Fibroblast of lung (primary cell): ENCODE measurements at regions not wholly inside any gene's neighbourhood (a gene's known extent, or its start where the extent isn't known, plus 50 kb on each side); places are given as distances from the start of the nearest gene placed in this dataset.

Experiments used
- DNase-seq, 2 donors: peaks; one replicate each; pipeline versions ENCODE4 v3.0.0 to v3.0.0-alpha.2; 2010; ENCODE audit warnings: low read depth in 2 of 2
- H2AFZ ChIP-seq: 2 replicates; pipeline ENCODE4 v1.5.1; 2012; ENCODE audit warnings: low read length, control low read depth, inconsistent platforms
- H3K27ac ChIP-seq: 2 replicates; pipeline ENCODE4 v1.5.1; 2011; ENCODE audit warnings: low read length, control low read depth; ENCODE audit not compliant: insufficient read depth
- H3K27me3 ChIP-seq: 2 replicates; pipeline ENCODE4 v1.5.1; 2011; ENCODE audit warnings: mild to moderate bottlenecking, low read length; ENCODE audit not compliant: control insufficient read depth, insufficient read depth
- H3K36me3 ChIP-seq: 2 replicates; pipeline ENCODE4 v1.5.1; 2011; ENCODE audit warnings: low read length; ENCODE audit not compliant: control insufficient read depth, insufficient read depth
- H3K4me1 ChIP-seq: 2 replicates; pipeline ENCODE4 v1.5.1; 2011; ENCODE audit warnings: low read length; ENCODE audit not compliant: control insufficient read depth, insufficient read depth; ENCODE audit errors: extremely low read depth
- H3K4me2 ChIP-seq: 2 replicates; pipeline ENCODE4 v1.5.1; 2011; ENCODE audit warnings: low read length, control low read depth; ENCODE audit not compliant: insufficient read depth; ENCODE audit errors: extremely low read depth
- H3K4me3 ChIP-seq, 4 experiments: fragments of 200-600 bp in 1 of 4; sonication (generic) in 1 of 4; replicated peaks in 1 of 4; 2 replicates each; pipeline ENCODE4 v1.5.1; 2011 to 2016; ENCODE audit warnings: low read length in 4 of 4, low read depth in 3 of 4, mild to moderate bottlenecking in 3 of 4, control low read depth in 2 of 4, inconsistent platforms in 1 of 4, mixed read lengths in 1 of 4; ENCODE audit not compliant: insufficient read depth in 1 of 4; ENCODE audit errors: control extremely low read depth in 1 of 4
- H3K79me2 ChIP-seq: 2 replicates; pipeline ENCODE4 v1.5.1; 2012; ENCODE audit warnings: mild to moderate bottlenecking, low read length, inconsistent platforms; ENCODE audit not compliant: control insufficient read depth, insufficient read depth
- H3K9ac ChIP-seq: 2 replicates; pipeline ENCODE4 v1.5.1; 2011; ENCODE audit warnings: mild to moderate bottlenecking, low read length, control low read depth; ENCODE audit not compliant: insufficient read depth
- H3K9me3 ChIP-seq: 2 replicates; pipeline ENCODE4 v1.5.1; 2012; ENCODE audit warnings: low read depth, low read length; ENCODE audit not compliant: control insufficient read depth, insufficient read depth
- H4K20me1 ChIP-seq: 2 replicates; pipeline ENCODE4 v1.5.1; 2011; ENCODE audit warnings: low read length; ENCODE audit not compliant: control insufficient read depth, insufficient read depth; ENCODE audit errors: extremely low read depth
- EZH2 ChIP-seq: IDR thresholded peaks from 2 replicates; pipeline ENCODE4 v1.5.1; 2012; ENCODE audit warnings: low read length, control low read depth, mild to moderate bottlenecking; ENCODE audit errors: missing control alignments
- TF ChIP-seq, protein P1 (sequence below), 2 donors: IDR thresholded peaks in 1 of 2; conservative IDR thresholded peaks in 1 of 2; 1 replicate in 1 of 2; 2 replicates in 1 of 2; pipeline ENCODE4 v1.5.1; 2011 to 2012; ENCODE audit warnings: low read length in 2 of 2, control low read depth in 1 of 2, inconsistent platforms in 1 of 2, low read depth in 1 of 2, mild to moderate bottlenecking in 1 of 2

DNA sequence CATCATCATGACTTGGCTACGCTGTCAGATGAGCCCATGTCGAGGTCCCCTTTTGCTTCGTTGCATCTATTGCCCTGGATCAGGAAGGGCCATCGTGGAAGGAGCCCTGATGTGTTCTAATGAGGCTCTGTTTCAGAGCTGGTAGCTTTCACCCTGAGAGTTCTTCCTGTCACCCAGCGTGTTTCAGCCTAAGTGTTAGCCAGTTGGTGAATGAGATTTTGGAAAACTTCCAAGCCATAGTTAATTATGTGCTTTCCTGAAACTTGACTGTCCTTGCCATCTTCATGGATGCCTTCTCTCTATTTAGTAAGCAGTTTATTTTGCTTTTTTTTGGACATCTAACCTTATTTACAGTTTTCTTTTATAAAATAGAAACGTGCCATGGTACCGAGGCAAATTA, 1695.4 kb upstream of the WWC1 start:
- H2AFZ ChIP-seq: no peak overlapping the region
- no peaks in the 10 kb centered on the region for H3K4me1 ChIP-seq
- no peaks in the 10 kb centered on the region for H4K20me1 ChIP-seq
- no peak for DNase-seq
- H3K27ac ChIP-seq: no peak overlapping the region
- no peak overlapping the region for H3K4me2 ChIP-seq
- no peaks in the 10 kb centered on the region for H3K27me3 ChIP-seq
- no peaks in the 10 kb centered on the region for H3K9me3 ChIP-seq
- no peak overlapping the region for H3K9ac ChIP-seq
- H3K4me3 ChIP-seq: no peak overlapping the region
- TF ChIP-seq EZH2: no peak
- TF ChIP-seq, protein P1, sequence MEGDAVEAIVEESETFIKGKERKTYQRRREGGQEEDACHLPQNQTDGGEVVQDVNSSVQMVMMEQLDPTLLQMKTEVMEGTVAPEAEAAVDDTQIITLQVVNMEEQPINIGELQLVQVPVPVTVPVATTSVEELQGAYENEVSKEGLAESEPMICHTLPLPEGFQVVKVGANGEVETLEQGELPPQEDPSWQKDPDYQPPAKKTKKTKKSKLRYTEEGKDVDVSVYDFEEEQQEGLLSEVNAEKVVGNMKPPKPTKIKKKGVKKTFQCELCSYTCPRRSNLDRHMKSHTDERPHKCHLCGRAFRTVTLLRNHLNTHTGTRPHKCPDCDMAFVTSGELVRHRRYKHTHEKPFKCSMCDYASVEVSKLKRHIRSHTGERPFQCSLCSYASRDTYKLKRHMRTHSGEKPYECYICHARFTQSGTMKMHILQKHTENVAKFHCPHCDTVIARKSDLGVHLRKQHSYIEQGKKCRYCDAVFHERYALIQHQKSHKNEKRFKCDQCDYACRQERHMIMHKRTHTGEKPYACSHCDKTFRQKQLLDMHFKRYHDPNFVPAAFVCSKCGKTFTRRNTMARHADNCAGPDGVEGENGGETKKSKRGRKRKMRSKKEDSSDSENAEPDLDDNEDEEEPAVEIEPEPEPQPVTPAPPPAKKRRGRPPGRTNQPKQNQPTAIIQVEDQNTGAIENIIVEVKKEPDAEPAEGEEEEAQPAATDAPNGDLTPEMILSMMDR (conservative IDR thresholded peaks at IDR 0.05 in 1 of 2, IDR thresholded peaks at IDR 0.05 in 1 of 2; ENCODE audit: low read depth in 1 of 2, low read length in 2 of 2): no peak
- H3K79me2 ChIP-seq: no peaks in the 10 kb centered on the region
- no peaks in the 10 kb centered on the region for H3K36me3 ChIP-seq

DNA sequence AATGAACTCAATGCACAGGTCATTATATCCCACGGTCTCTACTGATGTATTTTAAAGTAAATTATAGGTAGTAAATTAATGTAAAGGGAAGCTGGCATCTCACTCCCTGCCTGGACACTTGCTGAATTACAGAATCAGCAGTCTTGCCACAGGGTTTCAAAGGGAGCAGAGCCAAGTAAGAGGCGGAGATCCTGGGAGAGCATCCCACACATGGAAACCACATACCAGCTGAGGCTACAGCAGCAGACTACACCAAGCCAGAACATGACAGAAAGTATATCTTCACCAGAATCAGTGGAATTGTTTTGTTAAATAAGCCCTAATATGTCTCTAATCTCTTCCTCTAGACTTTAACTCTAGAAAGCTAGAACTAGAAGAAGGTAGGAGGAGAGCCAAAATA, 1689.2 kb upstream of the WWC1 start:
- no peak overlapping the region for H2AFZ ChIP-seq
- H3K4me3 ChIP-seq: no peak overlapping the region
- H3K9ac ChIP-seq: no peak overlapping the region
- DNase-seq: no peak
- no peaks in the 10 kb centered on the region for H3K9me3 ChIP-seq
- no peaks in the 10 kb centered on the region for H3K79me2 ChIP-seq
- no peaks in the 10 kb centered on the region for H3K36me3 ChIP-seq
- no peaks in the 10 kb centered on the region for H3K27me3 ChIP-seq
- H4K20me1 ChIP-seq: no peaks in the 10 kb centered on the region
- TF ChIP-seq, protein P1 (conservative IDR thresholded peaks at IDR 0.05 in 1 of 2, IDR thresholded peaks at IDR 0.05 in 1 of 2; ENCODE audit: low read depth in 1 of 2, low read length in 2 of 2): no peak
- no peak for TF ChIP-seq EZH2
- H3K27ac ChIP-seq: no peak overlapping the region
- H3K4me1 ChIP-seq: no peaks in the 10 kb centered on the region
- no peak overlapping the region for H3K4me2 ChIP-seq

DNA sequence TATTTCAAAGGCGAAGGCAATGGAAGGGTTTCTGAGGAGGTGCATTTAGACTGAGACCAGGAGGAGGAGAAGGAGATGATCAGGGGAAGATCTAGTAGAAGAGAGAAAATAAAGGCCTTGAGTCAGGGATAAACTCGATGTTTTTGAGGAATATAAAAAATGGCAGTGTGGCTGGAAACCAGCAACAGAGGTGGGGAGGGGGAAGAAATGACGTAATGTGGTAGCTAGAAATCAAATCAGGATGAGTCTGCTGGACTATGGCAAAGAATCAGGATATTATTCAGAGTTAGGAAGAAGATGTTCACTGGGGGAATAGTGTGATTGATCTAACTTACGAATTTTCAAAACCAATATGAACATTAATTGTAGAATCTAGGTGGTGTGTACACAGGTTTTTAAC, 1673.9 kb upstream of the WWC1 start:
- Histone ChIP-seq H4K20me1 (no peaks in the 10 kb centered on the region), H3K4me3 (no peak overlapping the region), H3K4me2 (no peak overlapping the region), H3K9ac (no peak overlapping the region), H2AFZ (no peak overlapping the region), H3K4me1 (no peaks in the 10 kb centered on the region), H3K9me3 (no peaks in the 10 kb centered on the region), H3K27ac (no peak overlapping the region), H3K27me3 (no peaks in the 10 kb centered on the region), H3K79me2 (no peaks in the 10 kb centered on the region), H3K36me3 (no peaks in the 10 kb centered on the region)
- no peak for TF ChIP-seq EZH2
- TF ChIP-seq, protein P1 (conservative IDR thresholded peaks at IDR 0.05 in 1 of 2, IDR thresholded peaks at IDR 0.05 in 1 of 2; ENCODE audit: low read depth in 1 of 2, low read length in 2 of 2): no peak
- DNase-seq: no peak
